ENCODE measurements at regions not wholly inside any gene's neighbourhood (a gene's known extent, or its start where the extent isn't known, plus 50 kb on each side); places are given as distances from the start of the nearest gene placed in this dataset.

GRCh38 chr10:47158116-47159071 lies 141.6 kb upstream of the GDF10 start:
- H3K9ac ChIP-seq (ENCODE audit: insufficient read length): no peak overlapping the region
- no peak for DNase-seq (ENCODE audit: low read depth, low spot score)

DNA sequence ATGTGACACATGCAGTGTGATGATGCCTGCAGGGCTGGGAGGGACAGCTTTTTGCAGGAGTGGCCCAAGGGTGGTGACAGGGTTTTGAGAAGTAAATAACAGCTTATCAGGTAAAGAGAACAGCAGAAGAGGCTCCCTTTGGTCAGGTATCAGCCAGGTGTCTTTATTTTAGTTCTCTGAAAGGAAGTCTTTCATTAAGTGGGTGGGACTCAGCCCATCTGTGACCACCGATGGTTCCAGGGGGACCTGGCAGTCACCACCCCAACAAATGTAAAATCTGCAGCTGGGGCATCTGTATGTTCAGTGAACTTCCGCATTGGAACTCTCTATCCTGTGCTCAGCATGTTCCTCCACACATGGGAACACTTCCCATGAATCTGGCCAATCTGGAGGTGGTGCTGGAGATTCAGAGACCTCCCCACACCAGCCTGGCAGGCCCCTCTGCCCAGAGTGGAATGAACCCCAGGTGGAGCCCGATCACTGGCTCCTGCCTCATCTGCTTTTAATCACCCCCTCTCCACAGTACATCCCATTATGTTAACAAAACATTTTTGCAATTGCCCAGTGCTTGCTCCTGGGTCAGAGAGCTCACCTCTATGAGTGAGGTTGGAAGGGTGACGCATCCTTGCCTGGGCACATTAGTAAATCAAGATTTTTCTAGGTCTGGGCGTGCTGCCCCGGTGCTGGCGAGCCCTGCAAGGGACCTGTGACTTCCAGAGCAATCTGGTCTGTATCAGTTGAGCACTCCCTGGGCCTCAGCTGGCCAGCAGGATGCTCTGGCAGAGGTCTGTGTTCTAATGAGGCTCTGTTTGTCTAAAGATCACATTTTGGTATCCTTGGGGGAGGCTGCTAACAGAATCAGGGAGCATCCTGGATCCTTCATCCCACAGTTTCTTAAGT lies 140.4 kb upstream of the GDF10 start:
- H3K27ac ChIP-seq: no peak overlapping the region

More at GRCh38 chr10:47158116-47159071, 141.6 kb upstream of the GDF10 start:
- Histone ChIP-seq H3K9me3 (ENCODE audit: low read depth, low read length) (no peaks in the 10 kb centered on the region), H3K36me3 (ENCODE audit: insufficient read depth, low read length) (no peaks in the 10 kb centered on the region), H3K4me3 (no peak overlapping the region), H3K27ac (no peak overlapping the region)
- TF ChIP-seq FOXP2 (optimal IDR thresholded peaks at IDR 0.05; ENCODE audit: control extremely low read depth, extremely low read length, insufficient read depth): no peak
- no peak for TF ChIP-seq EZH2 (IDR thresholded peaks at IDR 0.05)
- no peak for TF ChIP-seq POLR2AphosphoS5 (IDR thresholded peaks at IDR 0.05; ENCODE audit: borderline replicate concordance, low read depth, low read length)

DNA sequence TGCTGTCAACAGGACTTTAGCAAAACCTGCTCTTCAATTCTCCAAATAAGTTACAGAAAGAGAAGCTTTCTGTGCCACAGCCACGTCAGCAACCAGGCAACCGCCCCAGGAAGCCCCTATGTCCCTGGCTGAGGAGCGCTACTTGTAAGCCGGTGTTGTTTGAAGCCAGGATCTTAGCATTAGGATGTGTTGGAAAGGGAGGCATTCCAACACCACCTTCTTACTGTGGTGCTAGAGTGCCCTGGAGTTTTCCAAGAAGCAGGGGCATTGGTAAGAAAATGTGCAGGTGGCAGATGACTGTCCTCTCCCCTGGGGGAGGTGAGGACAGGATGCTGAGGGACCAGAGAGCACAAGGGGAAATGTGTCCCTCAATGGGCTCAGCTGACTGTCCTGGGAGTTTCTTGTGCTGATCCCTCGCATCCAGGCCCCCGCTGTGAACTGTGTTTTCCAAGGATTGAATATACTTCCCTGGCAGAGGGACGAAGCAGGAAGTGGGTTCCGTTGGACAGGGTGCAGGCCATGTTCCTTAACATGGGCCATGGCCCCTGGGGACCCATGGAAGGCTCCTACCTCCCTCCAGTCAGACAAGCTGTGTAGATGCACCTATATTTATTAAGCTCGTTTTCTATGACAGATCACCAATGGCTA lies 139.6 kb upstream of the GDF10 start:
- no peaks in the 10 kb centered on the region for H3K36me3 ChIP-seq (ENCODE audit: insufficient read depth, low read length)
- H3K27ac ChIP-seq: no peak overlapping the region
- TF ChIP-seq EZH2 (IDR thresholded peaks at IDR 0.05): no peak
- TF ChIP-seq FOXP2 (optimal IDR thresholded peaks at IDR 0.05; ENCODE audit: control extremely low read depth, extremely low read length, insufficient read depth): no peak
- no peak for TF ChIP-seq POLR2AphosphoS5 (IDR thresholded peaks at IDR 0.05; ENCODE audit: borderline replicate concordance, low read depth, low read length)
- no peak overlapping the region for H3K4me3 ChIP-seq
- DNase-seq (ENCODE audit: low read depth, low spot score): no peak
- no peak overlapping the region for H3K9ac ChIP-seq (ENCODE audit: insufficient read length)
- H3K9me3 ChIP-seq (ENCODE audit: low read depth, low read length): no peaks in the 10 kb centered on the region

More for the DNA sequence above, 140.4 kb upstream of the GDF10 start:
- H3K4me3 ChIP-seq: no peak overlapping the region
- no peaks in the 10 kb centered on the region for H3K36me3 ChIP-seq (ENCODE audit: insufficient read depth, low read length)
- H3K9me3 ChIP-seq (ENCODE audit: low read depth, low read length): no peaks in the 10 kb centered on the region
- H3K9ac ChIP-seq (ENCODE audit: insufficient read length): no peak overlapping the region
- DNase-seq (ENCODE audit: low read depth, low spot score): no peak
- TF ChIP-seq FOXP2 (optimal IDR thresholded peaks at IDR 0.05; ENCODE audit: control extremely low read depth, extremely low read length, insufficient read depth): no peak
- TF ChIP-seq POLR2AphosphoS5 (IDR thresholded peaks at IDR 0.05; ENCODE audit: borderline replicate concordance, low read depth, low read length): no peak
- no peak for TF ChIP-seq EZH2 (IDR thresholded peaks at IDR 0.05)

GRCh38 chr10:47160967-47161366 lies 139.0 kb upstream of the GDF10 start:
- Histone ChIP-seq H3K9ac (ENCODE audit: insufficient read length) (no peak overlapping the region), H3K27ac (no peak overlapping the region), H3K36me3 (ENCODE audit: insufficient read depth, low read length) (no peaks in the 10 kb centered on the region), H3K4me3 (no peak overlapping the region), H3K9me3 (ENCODE audit: low read depth, low read length) (no peaks in the 10 kb centered on the region)
- no peak for TF ChIP-seq FOXP2 (optimal IDR thresholded peaks at IDR 0.05; ENCODE audit: control extremely low read depth, extremely low read length, insufficient read depth)
- no peak for TF ChIP-seq POLR2AphosphoS5 (IDR thresholded peaks at IDR 0.05; ENCODE audit: borderline replicate concordance, low read depth, low read length)
- TF ChIP-seq EZH2 (IDR thresholded peaks at IDR 0.05): no peak
- DNase-seq (ENCODE audit: low read depth, low spot score): no peak

- TF ChIP-seq POLR2AphosphoS5 (IDR thresholded peaks at IDR 0.05; ENCODE audit: borderline replicate concordance, low read depth, low read length) (no peak), EZH2 (IDR thresholded peaks at IDR 0.05) (no peak), FOXP2 (optimal IDR thresholded peaks at IDR 0.05; ENCODE audit: control extremely low read depth, extremely low read length, insufficient read depth) (no peak)
- no peak for DNase-seq (ENCODE audit: low read depth, low spot score)
- Histone ChIP-seq H3K9ac (ENCODE audit: insufficient read length) (no peak overlapping the region), H3K36me3 (ENCODE audit: insufficient read depth, low read length) (no peaks in the 10 kb centered on the region), H3K4me3 (no peak overlapping the region), H3K27ac (no peak overlapping the region), H3K9me3 (ENCODE audit: low read depth, low read length) (no peaks in the 10 kb centered on the region)
Observed at GRCh38 chr10:47161465-47161864, 138.5 kb upstream of the GDF10 start.

DNA sequence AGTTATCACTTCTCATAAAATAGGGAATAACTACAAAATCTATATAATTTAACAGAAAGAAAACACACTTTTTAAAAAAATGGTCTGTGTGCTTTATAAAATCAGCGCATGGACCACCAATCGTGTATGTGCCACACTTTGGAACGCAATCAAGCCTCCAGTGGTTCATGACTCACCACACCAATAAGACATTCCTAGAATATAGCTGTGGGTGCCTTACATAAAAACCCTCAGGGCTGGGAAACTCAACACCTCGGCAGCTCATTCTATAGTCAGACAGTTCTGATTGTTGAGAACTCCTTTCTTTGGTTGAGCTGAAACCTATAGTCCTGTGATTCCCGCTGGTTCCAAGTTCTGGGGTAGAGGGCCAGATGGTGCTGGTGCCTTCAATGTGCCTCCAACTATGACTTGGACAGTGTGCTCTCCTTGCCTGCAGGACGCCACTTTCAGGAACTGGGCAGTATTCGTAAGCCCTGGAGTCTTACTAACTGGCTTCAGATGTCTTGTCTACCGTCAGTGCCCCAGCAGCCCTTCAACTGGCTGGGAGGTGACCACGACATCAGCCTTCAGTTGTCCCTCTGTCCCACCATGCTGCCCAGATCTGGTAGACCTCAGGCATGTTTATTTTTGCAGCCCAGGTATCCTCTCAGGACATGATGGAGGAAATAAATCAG lies 135.7 kb upstream of the GDF10 start:
- TF ChIP-seq EZH2 (IDR thresholded peaks at IDR 0.05) (no peak), POLR2AphosphoS5 (IDR thresholded peaks at IDR 0.05; ENCODE audit: borderline replicate concordance, low read depth, low read length) (no peak), FOXP2 (optimal IDR thresholded peaks at IDR 0.05; ENCODE audit: control extremely low read depth, extremely low read length, insufficient read depth) (no peak)
- no peak overlapping the region for H3K27ac ChIP-seq
- no peak for DNase-seq (ENCODE audit: low read depth, low spot score)
- no peaks in the 10 kb centered on the region for H3K9me3 ChIP-seq (ENCODE audit: low read depth, low read length)
- no peak overlapping the region for H3K9ac ChIP-seq (ENCODE audit: insufficient read length)
- H3K4me3 ChIP-seq: no peak overlapping the region
- H3K36me3 ChIP-seq (ENCODE audit: insufficient read depth, low read length): no peaks in the 10 kb centered on the region

GRCh38 chr10:47164800-47165128 lies 135.2 kb upstream of the GDF10 start:
- Histone ChIP-seq H3K4me3 (no peak overlapping the region), H3K36me3 (ENCODE audit: insufficient read depth, low read length) (no peaks in the 10 kb centered on the region), H3K9me3 (ENCODE audit: low read depth, low read length) (no peaks in the 10 kb centered on the region), H3K9ac (ENCODE audit: insufficient read length) (no peak overlapping the region), H3K27ac (no peak overlapping the region)
- no peak for DNase-seq (ENCODE audit: low read depth, low spot score)
- no peak for TF ChIP-seq POLR2AphosphoS5 (IDR thresholded peaks at IDR 0.05; ENCODE audit: borderline replicate concordance, low read depth, low read length)
- TF ChIP-seq EZH2 (IDR thresholded peaks at IDR 0.05): no peak
- no peak for TF ChIP-seq FOXP2 (optimal IDR thresholded peaks at IDR 0.05; ENCODE audit: control extremely low read depth, extremely low read length, insufficient read depth)

Measured in SK-N-MC (cell line).